Right lobe of liver (tissue), 4 donors: ENCODE measurements at regions not wholly inside any gene's neighbourhood (a gene's known extent, or its start where the extent isn't known, plus 50 kb on each side); places are given as distances from the start of the nearest gene placed in this dataset.

ENCODE experiments used
- POLR2A ChIP-seq: fragments of 450-650 bp; IDR thresholded peaks from one replicate; pipeline ENCODE4 v1.6.1; 2017; ENCODE audit warnings: antibody characterized with exemption, mild to moderate bottlenecking
- TF ChIP-seq, protein P1 (sequence below), 4 donors: fragments of 200-600 bp in 3 of 4; fragments of 450-650 bp in 1 of 4; IDR thresholded peaks; one replicate each; pipeline versions ENCODE4 v1.5.1 to v1.8.0; 2016 to 2022; ENCODE audit warnings: antibody characterized with exemption in 4 of 4, mild to moderate bottlenecking in 2 of 4
- donor health status: DM: no; HTN: no; CAD: no.
- donor health status: DM: no; HTN: no; CAD: no.
- donor health status: DM: no; HTN: yes; CAD: no.

DNA sequence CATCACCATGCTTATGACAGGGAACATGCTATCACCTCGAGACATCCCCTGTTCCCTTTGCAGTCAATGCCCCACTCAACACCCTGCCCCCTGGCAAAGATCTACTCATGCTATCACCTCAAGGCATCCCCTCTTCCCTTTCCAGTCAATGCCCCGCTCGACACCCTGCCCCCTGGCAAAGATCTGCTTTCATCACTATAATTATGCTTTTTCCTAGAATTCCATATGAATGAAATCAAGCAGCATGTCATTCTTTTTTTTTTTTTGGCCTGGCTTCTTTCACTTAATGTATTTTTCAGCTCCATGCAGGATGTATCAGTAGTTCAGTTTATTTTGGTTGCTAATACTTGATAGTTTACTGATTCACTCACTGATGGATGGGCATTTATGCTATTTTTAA is 554.9 kb downstream of the CDH26 start:
- TF ChIP-seq, protein P1, sequence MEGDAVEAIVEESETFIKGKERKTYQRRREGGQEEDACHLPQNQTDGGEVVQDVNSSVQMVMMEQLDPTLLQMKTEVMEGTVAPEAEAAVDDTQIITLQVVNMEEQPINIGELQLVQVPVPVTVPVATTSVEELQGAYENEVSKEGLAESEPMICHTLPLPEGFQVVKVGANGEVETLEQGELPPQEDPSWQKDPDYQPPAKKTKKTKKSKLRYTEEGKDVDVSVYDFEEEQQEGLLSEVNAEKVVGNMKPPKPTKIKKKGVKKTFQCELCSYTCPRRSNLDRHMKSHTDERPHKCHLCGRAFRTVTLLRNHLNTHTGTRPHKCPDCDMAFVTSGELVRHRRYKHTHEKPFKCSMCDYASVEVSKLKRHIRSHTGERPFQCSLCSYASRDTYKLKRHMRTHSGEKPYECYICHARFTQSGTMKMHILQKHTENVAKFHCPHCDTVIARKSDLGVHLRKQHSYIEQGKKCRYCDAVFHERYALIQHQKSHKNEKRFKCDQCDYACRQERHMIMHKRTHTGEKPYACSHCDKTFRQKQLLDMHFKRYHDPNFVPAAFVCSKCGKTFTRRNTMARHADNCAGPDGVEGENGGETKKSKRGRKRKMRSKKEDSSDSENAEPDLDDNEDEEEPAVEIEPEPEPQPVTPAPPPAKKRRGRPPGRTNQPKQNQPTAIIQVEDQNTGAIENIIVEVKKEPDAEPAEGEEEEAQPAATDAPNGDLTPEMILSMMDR (IDR thresholded peaks at IDR 0.05): no peak
- no peak for TF ChIP-seq POLR2A
